HCT116 (cell line): ENCODE measurements at regions not wholly inside any gene's neighbourhood (a gene's known extent, or its start where the extent isn't known, plus 50 kb on each side); places are given as distances from the start of the nearest gene placed in this dataset.
A peak's percentile ranks its signal among the peaks of the same experiment; 100 is the strongest.

Source experiments
- ATAC-seq: fragments of 200-7000 bp; cut with Tn5 transposase; 2 replicates; pipeline ENCODE4 v1.9.1; 2020; ENCODE audit warnings: mild to moderate bottlenecking, moderate library complexity
- BruUV-seq: library from RNA; stranded (reverse); fragments of 400-500 nt; replicated peaks from 2 replicates; lab custom pipeline; 2021; lab: Mats Ljungman, UMichigan
- CTCF ChIA-PET: fragments of 300-600 bp; sonication (Branson Sonifier 250); formaldehyde crosslinking; loops from one replicate; lab custom pipeline; 2021; ENCODE audit warnings: antibody characterized with exemption; lab: Charles Lee
- POLR2A ChIA-PET: fragments of 300-600, 350-600 bp; sonication (Branson Sonifier 250); formaldehyde crosslinking; loops from one replicate; lab custom pipeline; 2021; ENCODE audit warnings: antibody characterized with exemption; lab: Charles Lee
- RAD21 ChIA-PET, 2 experiments: fragments of 300-600 bp; sonication (Branson Sonifier 250); formaldehyde crosslinking; loops; one replicate each; lab custom pipeline; 2023; ENCODE audit warnings: low total read pairs in 2 of 2; ENCODE audit not compliant: uncharacterized antibody in 2 of 2, unreplicated experiment in 2 of 2, low non-redundant PET in 1 of 2; lab: Charles Lee
- DNase-seq: peaks from one replicate; pipeline ENCODE4 v3.0.0-alpha.2; 2010; ENCODE audit warnings: low read depth, low spot score
- H2AFZ ChIP-seq: fragments of 200-600 bp; shearing (Covaris generic), sonication (generic); 2 replicates; pipeline ENCODE4 v1.6.1; 2017; ENCODE audit warnings: low read depth, mixed run types, mixed read lengths, antibody characterized with exemption, low read length; ENCODE audit not compliant: poor library complexity, severe bottlenecking
- H3K27ac ChIP-seq: 2 replicates; pipeline ENCODE4 v1.5.1; 2012; ENCODE audit warnings: low read depth, low read length
- H3K27me3 ChIP-seq: fragments of 200-600 bp; sonication (generic); 2 replicates; pipeline ENCODE4 v1.6.1; 2016; ENCODE audit warnings: mixed run types, low read length, mixed read lengths; ENCODE audit not compliant: insufficient read depth
- H3K36me3 ChIP-seq, 2 experiments: fragments of 200-500 bp in 1 of 2; fragments of 200-600 bp in 1 of 2; sonication (Bioruptor generic) in 1 of 2; sonication (generic) in 1 of 2; 2 replicates each; pipeline versions ENCODE4 v1.5.1 to v1.6.1; 2014 to 2016; ENCODE audit warnings: low read length in 2 of 2, inconsistent platforms in 1 of 2, mixed read lengths in 1 of 2, mixed run types in 1 of 2; ENCODE audit not compliant: insufficient read depth in 2 of 2, control insufficient read depth in 1 of 2
- H3K4me1 ChIP-seq, 2 experiments: fragments of 200-600 bp in 1 of 2; sonication (generic) in 1 of 2; 2 replicates each; pipeline versions ENCODE4 v1.5.1 to v1.6.1; 2012 to 2017; ENCODE audit warnings: low read length in 2 of 2, inconsistent platforms in 1 of 2, mild to moderate bottlenecking in 1 of 2, mixed read lengths in 1 of 2, mixed run types in 1 of 2, moderate library complexity in 1 of 2; ENCODE audit not compliant: insufficient read depth in 2 of 2, control insufficient read depth in 1 of 2
- H3K4me2 ChIP-seq: fragments of 200-600 bp; sonication (generic); 2 replicates; pipeline ENCODE4 v1.6.1; 2017; ENCODE audit warnings: mixed run types, low read length, mixed read lengths
- H3K4me3 ChIP-seq, 2 experiments: fragments of 200-600 bp in 1 of 2; sonication (generic) in 1 of 2; replicated peaks in 1 of 2; 2 replicates each; pipeline ENCODE4 v1.5.1; 2011 to 2016; ENCODE audit warnings: low read length in 2 of 2, control low read depth in 1 of 2, low read depth in 1 of 2, mild to moderate bottlenecking in 1 of 2, mixed read lengths in 1 of 2, mixed run types in 1 of 2
- H3K79me2 ChIP-seq: fragments of 200-600 bp; sonication (generic); 2 replicates; pipeline ENCODE4 v1.6.1; 2017; ENCODE audit warnings: mild to moderate bottlenecking, mixed run types, low read length, moderate library complexity, mixed read lengths; ENCODE audit not compliant: insufficient read depth
- H3K9ac ChIP-seq: fragments of 200-600 bp; sonication (generic); 2 replicates; pipeline ENCODE4 v1.6.1; 2016; ENCODE audit warnings: low read length, mixed read lengths
- H3K9me2 ChIP-seq: fragments of 200-600 bp; sonication (generic), shearing (Covaris generic); 2 replicates; pipeline ENCODE4 v1.6.1; 2017; ENCODE audit warnings: mixed run types, mild to moderate bottlenecking, moderate library complexity; ENCODE audit not compliant: insufficient read depth
- H3K9me3 ChIP-seq, 2 experiments: fragments of 200-500 bp in 1 of 2; fragments of 200-600 bp in 1 of 2; sonication (Bioruptor generic) in 1 of 2; sonication (generic) in 1 of 2; 2 replicates each; pipeline ENCODE4 v1.6.1; 2014 to 2017; ENCODE audit warnings: low read length in 2 of 2, mixed read lengths in 2 of 2, inconsistent platforms in 1 of 2, low read depth in 1 of 2, mild to moderate bottlenecking in 1 of 2, mixed run types in 1 of 2, moderate library complexity in 1 of 2; ENCODE audit not compliant: control insufficient read depth in 1 of 2, insufficient read depth in 1 of 2
- H4K20me1 ChIP-seq: fragments of 200-600 bp; sonication (generic), shearing (Covaris generic); 2 replicates; pipeline ENCODE4 v1.6.1; 2017; ENCODE audit warnings: mixed run types, mild to moderate bottlenecking, moderate library complexity; ENCODE audit not compliant: insufficient read depth
- CBX3 ChIP-seq: IDR thresholded peaks from 2 replicates; pipeline ENCODE4 v1.6.1; 2012; ENCODE audit warnings: low read depth
- POLR2AphosphoS5 ChIP-seq: IDR thresholded peaks from 2 replicates; pipeline ENCODE4 v1.6.1; 2011; ENCODE audit warnings: mild to moderate bottlenecking, low read depth, low read length, moderate library complexity
- ZNF274 ChIP-seq: fragments of 200-500 bp; sonication (Bioruptor generic); IDR thresholded peaks from 2 replicates; pipeline ENCODE4 v1.6.1; 2014; ENCODE audit warnings: mild to moderate bottlenecking, low read depth, low read length, inconsistent platforms
- intact Hi-C: fragments of 100-400 bp; cut with micrococcal nuclease; formaldehyde crosslinking; loops from 2 replicates; pipeline ENCODE4 v1.10.0; 2022
- TF ChIP-seq, protein P1 (sequence below): IDR thresholded peaks from 2 replicates; pipeline ENCODE4 v1.6.1; 2012
- TF ChIP-seq, protein P2 (sequence below): IDR thresholded peaks from 2 replicates; pipeline ENCODE4 v1.6.1; 2012

DNA sequence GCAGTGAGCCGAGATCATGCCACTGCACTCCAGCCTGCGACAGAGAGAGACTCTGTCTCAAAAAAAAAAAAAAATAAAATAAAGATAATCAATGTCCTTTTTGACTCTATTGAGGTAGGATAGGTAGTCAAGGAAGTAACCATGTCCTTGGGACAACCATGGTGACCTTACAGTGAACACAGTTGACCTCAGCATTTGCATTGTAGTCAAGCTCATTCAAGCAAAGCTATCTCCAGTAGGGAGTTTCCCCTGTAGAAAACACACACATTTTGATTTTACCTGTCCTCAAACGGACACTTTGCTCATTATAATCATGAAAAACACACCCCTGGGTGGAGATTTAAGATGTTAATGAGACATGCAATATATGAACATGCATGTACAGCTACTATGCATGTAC, 171.7 kb downstream of the KIF20B start:
- POLR2A ChIA-PET = no interaction called here

GRCh38 chr10:89875557-89875956, 174.2 kb downstream of the KIF20B start:
- Histone ChIP-seq H3K36me3 (no peaks in the 10 kb centered on the region), H3K4me2 (no peak overlapping the region), H3K79me2 (no peaks in the 10 kb centered on the region), H3K9me2 (no peaks in the 10 kb centered on the region), H3K9me3 (peaks cover 5 to 10% of the 10 kb centered on the region in 2 experiments; a peak in 2 of 4 replicates), H3K4me3 (no peak overlapping the region), H2AFZ (no peak overlapping the region), H3K27me3 (no peaks in the 10 kb centered on the region), H3K9ac (no peak overlapping the region), H3K27ac (no peak overlapping the region), H4K20me1 (no peaks in the 10 kb centered on the region), H3K4me1 (no peaks in the 10 kb centered on the region)
- ATAC-seq (no peak), DNase-seq (no peak)
- RAD21 ChIA-PET = no interaction called here
- CTCF ChIA-PET = no interaction called here
- intact Hi-C loops = no loop called here
- POLR2A ChIA-PET = no interaction called here
- BruUV-seq = no TSS peak
- TF ChIP-seq, protein P1, sequence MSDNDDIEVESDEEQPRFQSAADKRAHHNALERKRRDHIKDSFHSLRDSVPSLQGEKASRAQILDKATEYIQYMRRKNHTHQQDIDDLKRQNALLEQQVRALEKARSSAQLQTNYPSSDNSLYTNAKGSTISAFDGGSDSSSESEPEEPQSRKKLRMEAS = peak; percentile 66
- TF ChIP-seq, protein P2, sequence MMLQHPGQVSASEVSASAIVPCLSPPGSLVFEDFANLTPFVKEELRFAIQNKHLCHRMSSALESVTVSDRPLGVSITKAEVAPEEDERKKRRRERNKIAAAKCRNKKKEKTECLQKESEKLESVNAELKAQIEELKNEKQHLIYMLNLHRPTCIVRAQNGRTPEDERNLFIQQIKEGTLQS = no peak
- TF ChIP-seq CBX3 = peak; percentile 82; the same call in 1 of the 2 replicates
- TF ChIP-seq, all 23 proteins: peak for 2

More for the DNA sequence above, 171.7 kb downstream of the KIF20B start:
- Histone ChIP-seq H3K4me3 (no peak overlapping the region), H3K36me3 (no peaks in the 10 kb centered on the region), H2AFZ (no peak overlapping the region), H3K4me2 (no peak overlapping the region), H3K27ac (no peak overlapping the region), H4K20me1 (no peaks in the 10 kb centered on the region), H3K4me1 (peaks cover 5 to 6% of the 10 kb centered on the region in 2 experiments; a peak in 3 of 4 replicates), H3K9ac (no peak overlapping the region), H3K27me3 (no peaks in the 10 kb centered on the region), H3K79me2 (no peaks in the 10 kb centered on the region), H3K9me3 (peaks cover 5 to 10% of the 10 kb centered on the region in 2 experiments; a peak in 2 of 4 replicates), H3K9me2 (no peaks in the 10 kb centered on the region)
- intact Hi-C loops = no loop called here
- TF ChIP-seq ZNF274 = no peak
- TF ChIP-seq POLR2AphosphoS5 = no peak
- BruUV-seq = no TSS peak
- CTCF ChIA-PET = no interaction called here
- ATAC-seq (no peak), DNase-seq (no peak)
- RAD21 ChIA-PET = no interaction called here
